ENCODE measurements at regions not wholly inside any gene's neighbourhood (a gene's known extent, or its start where the extent isn't known, plus 50 kb on each side); places are given as distances from the start of the nearest gene placed in this dataset.

DNA sequence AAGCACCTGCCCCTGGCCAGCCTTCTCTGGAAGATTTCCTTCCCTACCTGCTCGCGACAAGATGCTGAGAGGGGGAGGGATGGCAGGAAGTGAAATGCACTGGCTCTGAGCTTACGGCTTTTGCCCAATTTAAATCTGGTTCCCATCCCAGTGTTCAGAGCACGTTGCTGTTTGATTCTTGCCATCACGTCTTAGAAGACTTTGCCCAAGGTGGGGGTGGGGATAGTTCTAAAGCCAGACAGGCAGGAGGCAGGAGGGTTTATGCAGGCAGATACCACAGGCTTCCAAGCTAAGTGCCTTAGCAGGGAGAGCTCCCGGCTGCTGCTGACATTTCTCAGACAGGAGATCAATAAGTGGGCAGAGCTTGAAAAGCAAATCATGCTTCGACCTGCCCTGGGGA lies 393.9 kb downstream of the MID1IP1 start:
- H3K4me3 ChIP-seq (ENCODE audit: low read depth, low read length), result no peak overlapping the region
- TF ChIP-seq, protein P1, sequence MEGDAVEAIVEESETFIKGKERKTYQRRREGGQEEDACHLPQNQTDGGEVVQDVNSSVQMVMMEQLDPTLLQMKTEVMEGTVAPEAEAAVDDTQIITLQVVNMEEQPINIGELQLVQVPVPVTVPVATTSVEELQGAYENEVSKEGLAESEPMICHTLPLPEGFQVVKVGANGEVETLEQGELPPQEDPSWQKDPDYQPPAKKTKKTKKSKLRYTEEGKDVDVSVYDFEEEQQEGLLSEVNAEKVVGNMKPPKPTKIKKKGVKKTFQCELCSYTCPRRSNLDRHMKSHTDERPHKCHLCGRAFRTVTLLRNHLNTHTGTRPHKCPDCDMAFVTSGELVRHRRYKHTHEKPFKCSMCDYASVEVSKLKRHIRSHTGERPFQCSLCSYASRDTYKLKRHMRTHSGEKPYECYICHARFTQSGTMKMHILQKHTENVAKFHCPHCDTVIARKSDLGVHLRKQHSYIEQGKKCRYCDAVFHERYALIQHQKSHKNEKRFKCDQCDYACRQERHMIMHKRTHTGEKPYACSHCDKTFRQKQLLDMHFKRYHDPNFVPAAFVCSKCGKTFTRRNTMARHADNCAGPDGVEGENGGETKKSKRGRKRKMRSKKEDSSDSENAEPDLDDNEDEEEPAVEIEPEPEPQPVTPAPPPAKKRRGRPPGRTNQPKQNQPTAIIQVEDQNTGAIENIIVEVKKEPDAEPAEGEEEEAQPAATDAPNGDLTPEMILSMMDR (IDR thresholded peaks at IDR 0.05; ENCODE audit: insufficient read depth, low read depth, low read length), result no peak
- H3K36me3 ChIP-seq (ENCODE audit: control insufficient read depth, insufficient read depth, low read length), result no peaks in the 10 kb centered on the region
- H3K27me3 ChIP-seq (ENCODE audit: control insufficient read depth, insufficient read depth, low read length), result no peaks in the 10 kb centered on the region
- POLR2A ChIA-PET, result no interaction called here
- DNase-seq (ENCODE audit: low read depth), result no peak
- CTCF ChIA-PET, result no interaction called here

DNA sequence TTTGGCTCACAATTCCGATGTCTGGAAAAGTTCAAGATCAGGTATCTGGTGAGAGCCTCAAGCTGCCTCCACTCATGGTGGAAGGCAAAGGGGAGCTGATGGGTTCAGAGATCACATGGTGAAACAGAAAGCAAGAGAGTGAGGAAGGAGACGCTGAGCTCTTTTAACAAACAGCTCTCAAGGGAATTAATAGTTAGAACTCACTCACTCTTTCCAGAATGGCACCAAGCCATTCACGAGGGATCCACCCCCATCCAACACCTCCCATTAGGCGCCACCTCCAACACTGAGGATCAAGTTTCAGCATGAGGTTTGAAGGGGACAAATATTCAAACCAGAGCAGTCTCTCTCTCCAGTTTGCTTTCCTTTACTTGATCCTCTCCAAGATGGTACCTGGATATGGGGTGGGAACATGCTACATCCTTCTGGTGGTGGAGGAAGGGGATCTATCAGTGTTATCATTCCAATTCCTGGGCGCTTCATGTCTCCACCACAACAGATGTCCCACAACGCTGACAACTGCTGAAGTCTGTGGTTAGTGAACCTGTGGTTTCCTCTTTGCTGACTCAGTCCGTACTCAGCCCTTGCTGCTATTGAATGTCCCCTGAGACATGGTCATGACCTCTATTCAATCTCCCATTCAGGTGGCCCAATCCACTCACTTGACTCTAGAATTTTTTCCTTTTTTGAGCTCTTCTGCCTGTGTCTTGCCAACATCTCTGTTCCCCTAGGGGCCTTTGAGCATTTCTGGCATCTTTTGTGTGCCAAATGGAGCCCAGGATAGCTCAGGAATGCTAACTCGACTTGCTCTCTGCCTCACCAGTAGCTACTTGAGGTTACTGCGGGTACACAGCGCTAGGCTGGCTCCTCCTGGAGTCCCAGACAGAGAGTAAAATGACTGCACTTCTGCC lies 395.2 kb downstream of the MID1IP1 start:
- Histone ChIP-seq H3K27me3 (ENCODE audit: control insufficient read depth, insufficient read depth, low read length) (no peaks in the 10 kb centered on the region), H3K4me3 (ENCODE audit: low read depth, low read length) (no peak overlapping the region), H3K36me3 (ENCODE audit: control insufficient read depth, insufficient read depth, low read length) (no peaks in the 10 kb centered on the region)
- no peak for DNase-seq (ENCODE audit: low read depth)
- TF ChIP-seq, protein P1 (IDR thresholded peaks at IDR 0.05; ENCODE audit: insufficient read depth, low read depth, low read length), result no peak
- POLR2A ChIA-PET, result no interaction called here
- CTCF ChIA-PET, result no interaction called here

DNA sequence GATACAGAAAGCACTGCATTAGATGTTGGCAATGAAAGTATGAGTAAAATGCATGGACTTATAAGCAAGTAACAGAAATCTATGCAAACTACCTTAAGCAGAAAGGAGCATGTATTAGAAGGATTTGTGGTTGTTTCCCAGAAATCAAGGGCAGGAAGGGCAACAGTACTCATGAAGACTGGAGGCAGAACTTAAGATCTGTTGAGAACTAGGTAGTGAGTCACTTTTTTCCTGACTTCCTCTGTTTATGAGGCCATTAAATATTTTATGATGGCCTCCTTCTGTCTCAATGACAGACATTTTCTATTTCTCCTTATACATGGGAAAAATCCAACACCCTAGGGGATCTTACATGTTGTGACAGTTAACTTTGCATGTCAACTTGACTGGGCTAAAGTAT lies 398.2 kb downstream of the MID1IP1 start:
- Histone ChIP-seq H3K36me3 (ENCODE audit: control insufficient read depth, insufficient read depth, low read length) (no peaks in the 10 kb centered on the region), H3K27me3 (ENCODE audit: control insufficient read depth, insufficient read depth, low read length) (no peaks in the 10 kb centered on the region), H3K4me3 (ENCODE audit: low read depth, low read length) (no peak overlapping the region)
- TF ChIP-seq, protein P1 (IDR thresholded peaks at IDR 0.05; ENCODE audit: insufficient read depth, low read depth, low read length), result no peak
- POLR2A ChIA-PET, result no interaction called here
- CTCF ChIA-PET, result no interaction called here
- DNase-seq (ENCODE audit: low read depth), result no peak

GRCh38 chrX:39201305-39201990 lies 400.2 kb downstream of the MID1IP1 start:
- H3K4me3 ChIP-seq (ENCODE audit: low read depth, low read length), result no peak overlapping the region
- no peaks in the 10 kb centered on the region for H3K36me3 ChIP-seq (ENCODE audit: control insufficient read depth, insufficient read depth, low read length)
- TF ChIP-seq, protein P1 (IDR thresholded peaks at IDR 0.05; ENCODE audit: insufficient read depth, low read depth, low read length), result no peak
- ChIA-PET POLR2A (no interaction called here), CTCF (no interaction called here)
- H3K27me3 ChIP-seq (ENCODE audit: control insufficient read depth, insufficient read depth, low read length), result no peaks in the 10 kb centered on the region
- DNase-seq (ENCODE audit: low read depth), result no peak

DNA sequence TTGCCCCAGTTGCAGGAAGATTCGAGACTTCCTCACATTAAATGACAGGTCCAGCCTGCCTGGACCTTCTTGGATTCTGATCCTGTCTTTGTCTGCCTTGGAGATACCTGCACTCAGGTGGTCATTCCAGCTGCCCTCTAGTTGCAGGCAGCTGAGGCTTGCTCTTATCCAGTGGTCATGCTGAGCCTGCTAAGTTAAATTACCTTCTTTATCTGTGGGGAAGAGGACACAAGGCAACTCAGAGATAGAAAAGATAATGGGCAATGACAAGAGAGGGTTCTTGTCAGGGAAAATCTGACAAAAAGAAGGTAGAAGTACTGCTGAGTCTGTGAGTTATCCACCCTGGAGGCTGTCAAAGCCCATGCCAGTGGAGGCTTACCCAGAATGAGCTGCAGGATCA lies 401.4 kb downstream of the MID1IP1 start:
- H3K36me3 ChIP-seq (ENCODE audit: control insufficient read depth, insufficient read depth, low read length), result no peaks in the 10 kb centered on the region
- ChIA-PET POLR2A (no interaction called here), CTCF (no interaction called here)
- no peaks in the 10 kb centered on the region for H3K27me3 ChIP-seq (ENCODE audit: control insufficient read depth, insufficient read depth, low read length)
- H3K4me3 ChIP-seq (ENCODE audit: low read depth, low read length), result no peak overlapping the region
- DNase-seq (ENCODE audit: low read depth), result no peak
- TF ChIP-seq, protein P1 (IDR thresholded peaks at IDR 0.05; ENCODE audit: insufficient read depth, low read depth, low read length), result no peak

All from BJ (cell line).